Prostate gland (tissue), 2 donors: ENCODE measurements at regions not wholly inside any gene's neighbourhood (a gene's known extent, or its start where the extent isn't known, plus 50 kb on each side); places are given as distances from the start of the nearest gene placed in this dataset.

ENCODE experiments used
- DNase-seq: peaks from one replicate; pipeline ENCODE4 v3.0.0-alpha.2; 2019; ENCODE audit warnings: low spot score
- H3K27ac ChIP-seq, 2 donors: fragments of 200-600 bp; sonication (generic); 2 replicates each; pipeline ENCODE4 v1.5.1; 2017 to 2019
- H3K27me3 ChIP-seq: fragments of 200-600 bp; sonication (generic); replicated peaks from 2 replicates; pipeline ENCODE4 v1.5.1; 2019; ENCODE audit not compliant: insufficient read depth
- H3K36me3 ChIP-seq, 2 donors: fragments of 200-600 bp; sonication (generic); 1 replicate in 1 of 2; 2 replicates in 1 of 2; pipeline versions ENCODE4 v1.5.1 to v1.8.1; 2017 to 2019
- H3K4me1 ChIP-seq: fragments of 200-600 bp; sonication (generic); replicated peaks from 2 replicates; pipeline ENCODE4 v1.5.1; 2019
- H3K4me3 ChIP-seq, 2 donors: fragments of 200-600 bp; sonication (generic); 2 replicates each; pipeline ENCODE4 v1.5.1; 2017 to 2019
- H3K9me3 ChIP-seq: fragments of 200-600 bp; sonication (generic); 2 replicates; pipeline ENCODE4 v1.5.1; 2017
- CTCF ChIP-seq, 4 experiments: fragments of 200-600 bp in 2 of 4; fragments of 450-650 bp in 2 of 4; sonication (generic) in 2 of 4; IDR thresholded peaks; 1 replicate in 3 of 4; 2 replicates in 1 of 4; pipeline ENCODE4 v1.5.1; 2016 to 2019; ENCODE audit warnings: antibody characterized with exemption in 4 of 4, mild to moderate bottlenecking in 2 of 4, moderate library complexity in 2 of 4
- POLR2A ChIP-seq: fragments of 450-650 bp; IDR thresholded peaks from one replicate; pipeline ENCODE4 v1.6.1; 2016; ENCODE audit warnings: antibody characterized with exemption, mild to moderate bottlenecking
- POLR2AphosphoS5 ChIP-seq: sonication (generic); formaldehyde crosslinking; IDR thresholded peaks from one replicate; pipeline ENCODE4 v1.6.1; 2017; ENCODE audit warnings: antibody characterized with exemption
- WGBS: methylation state at CpG from one replicate; pipeline ENCODE4 v1.1.5; 2018; 5-methylcytosine and 5-hydroxymethylcytosine counted together
- intact Hi-C: fragments of 100-400 bp; cut with DNase I; formaldehyde crosslinking; loops from one replicate; pipeline ENCODE4 v1.14.2; 2022

- H3K4me1 ChIP-seq, result no peaks in the 10 kb centered on the region
- 92% methylated on average over 5 of the region's 5 CpGs for WGBS
- DNase-seq, result no peak
- H3K36me3 ChIP-seq, result no peaks in the 10 kb centered on the region
- H3K9me3 ChIP-seq, result no peaks in the 10 kb centered on the region
- no peaks in the 10 kb centered on the region for H3K27me3 ChIP-seq
- intact Hi-C loops, result no loop called here
- H3K27ac ChIP-seq, result no peak overlapping the region
- TF ChIP-seq CTCF (IDR thresholded peaks at IDR 0.05), result no peak
- no peak for TF ChIP-seq POLR2A
- no peak for TF ChIP-seq POLR2AphosphoS5
- no peak overlapping the region for H3K4me3 ChIP-seq
Observed at GRCh38 chr12:17266856-17267255, 660.9 kb upstream of the LMO3 start.

GRCh38 chr12:17264603-17265002 is 658.6 kb upstream of the LMO3 start:
- Histone ChIP-seq H3K27ac (no peak overlapping the region), H3K27me3 (no peaks in the 10 kb centered on the region), H3K9me3 (no peaks in the 10 kb centered on the region), H3K36me3 (no peaks in the 10 kb centered on the region), H3K4me1 (no peaks in the 10 kb centered on the region), H3K4me3 (no peak overlapping the region)
- 92% methylated on average over 2 of the region's 2 CpGs for WGBS
- DNase-seq, result no peak
- no peak for TF ChIP-seq POLR2AphosphoS5
- no peak for TF ChIP-seq CTCF (IDR thresholded peaks at IDR 0.05)
- TF ChIP-seq POLR2A, result no peak
- intact Hi-C loops, result no loop called here

GRCh38 chr12:17239874-17240273 is 633.9 kb upstream of the LMO3 start:
- no peak overlapping the region for H3K27ac ChIP-seq
- 90% methylated on average over 4 of the region's 4 CpGs for WGBS
- TF ChIP-seq POLR2A (no peak), POLR2AphosphoS5 (no peak), CTCF (IDR thresholded peaks at IDR 0.05) (no peak)
- no peaks in the 10 kb centered on the region for H3K27me3 ChIP-seq
- no peaks in the 10 kb centered on the region for H3K9me3 ChIP-seq
- intact Hi-C loops, result no loop called here
- no peaks in the 10 kb centered on the region for H3K36me3 ChIP-seq
- no peak overlapping the region for H3K4me3 ChIP-seq
- DNase-seq, result no peak
- H3K4me1 ChIP-seq, result no peaks in the 10 kb centered on the region

DNA sequence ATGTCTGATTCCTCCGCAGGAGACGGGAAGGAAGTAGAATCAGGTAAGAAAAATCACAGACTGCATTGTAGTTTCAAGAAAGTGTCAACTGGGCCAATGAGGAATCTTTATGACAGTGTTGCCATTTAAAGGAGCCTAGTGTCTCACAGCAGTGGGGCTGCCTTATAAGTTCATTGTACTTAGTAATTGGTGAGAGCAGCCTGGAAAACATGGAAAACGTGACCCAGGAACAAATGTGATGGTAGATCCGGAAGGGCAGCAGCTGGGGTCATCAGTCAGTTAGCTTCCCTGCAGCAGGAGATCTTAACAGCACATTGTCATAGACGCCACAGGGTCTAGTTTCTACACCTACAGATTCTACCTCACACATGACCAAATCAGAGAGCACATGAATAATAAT is 630.0 kb upstream of the LMO3 start:
- Histone ChIP-seq H3K4me3 (no peak overlapping the region), H3K9me3 (no peaks in the 10 kb centered on the region), H3K36me3 (no peaks in the 10 kb centered on the region), H3K4me1 (no peaks in the 10 kb centered on the region), H3K27me3 (no peaks in the 10 kb centered on the region), H3K27ac (no peak overlapping the region)
- no peak for DNase-seq
- TF ChIP-seq POLR2AphosphoS5 (no peak), POLR2A (no peak), CTCF (IDR thresholded peaks at IDR 0.05) (no peak)
- WGBS, result 62% methylated on average over 5 of the region's 5 CpGs
- intact Hi-C loops, result no loop called here

DNA sequence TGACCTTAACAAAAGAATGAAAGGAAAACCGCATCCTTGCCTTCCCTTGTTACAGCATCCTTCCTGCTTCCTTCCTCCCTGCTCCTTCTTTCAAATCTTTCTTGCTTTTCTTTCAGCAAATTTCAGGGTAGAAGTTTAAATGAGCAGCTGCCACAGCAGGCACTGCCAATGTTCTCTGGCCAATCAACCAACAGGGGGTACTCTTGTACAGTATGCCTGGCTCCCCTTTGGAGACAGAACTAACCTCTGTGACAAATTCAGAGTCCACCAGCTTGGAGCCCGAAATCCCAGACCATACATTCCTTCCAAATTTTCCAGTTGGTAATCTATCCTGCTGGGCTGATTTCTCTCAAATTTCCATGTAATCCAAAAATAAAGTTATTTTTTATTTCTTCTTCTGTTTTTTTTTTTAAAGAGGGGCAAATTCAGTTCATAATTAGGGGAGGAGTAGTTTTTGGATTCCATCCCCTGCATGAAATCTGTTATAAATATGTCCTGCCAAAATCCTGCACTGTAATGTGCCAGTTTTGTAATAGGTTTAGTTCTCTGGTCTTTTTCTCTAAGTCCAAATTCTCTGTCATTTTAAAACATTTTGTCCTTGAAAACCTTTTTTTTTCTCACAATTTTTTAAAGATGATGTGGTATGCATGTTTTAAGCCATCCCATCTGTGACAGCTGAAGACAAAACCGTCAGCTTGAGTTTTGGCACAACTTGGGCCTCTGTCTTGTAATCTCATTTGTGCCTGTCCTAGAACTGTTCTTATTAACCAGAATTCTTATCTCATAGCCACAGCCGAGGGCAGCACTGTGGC is 610.0 kb upstream of the LMO3 start:
- Histone ChIP-seq H3K9me3 (no peaks in the 10 kb centered on the region), H3K27ac (no peak overlapping the region), H3K4me3 (no peak overlapping the region), H3K36me3 (no peaks in the 10 kb centered on the region), H3K27me3 (no peaks in the 10 kb centered on the region), H3K4me1 (no peaks in the 10 kb centered on the region)
- DNase-seq, result no peak
- intact Hi-C loops, result no loop called here
- WGBS, result 55% methylated on average over 4 of the region's 4 CpGs
- TF ChIP-seq POLR2A (no peak), POLR2AphosphoS5 (no peak), CTCF (IDR thresholded peaks at IDR 0.05) (no peak)
